Esophagus muscularis mucosa (tissue), 4 donors: ENCODE measurements at regions not wholly inside any gene's neighbourhood (a gene's known extent, or its start where the extent isn't known, plus 50 kb on each side); places are given as distances from the start of the nearest gene placed in this dataset.

Source experiments
- DNase-seq: peaks from one replicate; pipeline ENCODE4 v3.0.0-alpha.2; 2017; ENCODE audit errors: extremely low spot score
- H3K27ac ChIP-seq, 4 donors: fragments of 200-600 bp; sonication (generic); replicated peaks in 1 of 4; 1 replicate in 3 of 4; 2 replicates in 1 of 4; pipeline ENCODE4 v1.5.1; 2016 to 2019; ENCODE audit warnings: mild to moderate bottlenecking in 1 of 4
- H3K27me3 ChIP-seq, 4 donors: fragments of 200-600 bp; sonication (generic); one replicate each; pipeline versions ENCODE4 v1.5.1 to v1.6.0; 2016 to 2019
- H3K36me3 ChIP-seq, 4 donors: fragments of 200-600 bp; sonication (generic); one replicate each; pipeline ENCODE4 v1.5.1; 2016 to 2019
- H3K4me1 ChIP-seq, 4 donors: fragments of 200-600 bp; sonication (generic); one replicate each; pipeline ENCODE4 v1.5.1; 2016 to 2019
- H3K4me3 ChIP-seq, 4 donors: fragments of 200-600 bp; sonication (generic); 1 replicate in 2 of 4; 2 replicates in 2 of 4; pipeline ENCODE4 v1.5.1; 2016 to 2019; ENCODE audit warnings: mild to moderate bottlenecking in 4 of 4, moderate library complexity in 1 of 4
- H3K9me3 ChIP-seq, 4 donors: fragments of 200-600 bp; sonication (generic); 1 replicate in 3 of 4; 2 replicates in 1 of 4; pipeline ENCODE4 v1.5.1; 2016 to 2019
- CTCF ChIP-seq, 3 experiments: fragments of 200-600 bp in 2 of 3; fragments of 450-650 bp in 1 of 3; sonication (generic) in 2 of 3; IDR thresholded peaks; one replicate each; pipeline ENCODE4 v1.5.1; 2017 to 2019; ENCODE audit warnings: antibody characterized with exemption in 3 of 3, mild to moderate bottlenecking in 2 of 3, moderate library complexity in 1 of 3
- EP300 ChIP-seq: sonication (generic); formaldehyde crosslinking; IDR thresholded peaks from one replicate; pipeline ENCODE4 v1.6.1; 2017; ENCODE audit warnings: antibody characterized with exemption
- POLR2A ChIP-seq: fragments of 450-650 bp; IDR thresholded peaks from one replicate; pipeline ENCODE4 v1.6.1; 2017; ENCODE audit warnings: antibody characterized with exemption, moderate library complexity, mild to moderate bottlenecking, low read depth
- POLR2AphosphoS5 ChIP-seq, 2 donors: sonication (generic); formaldehyde crosslinking; IDR thresholded peaks; one replicate each; pipeline ENCODE4 v1.6.1; 2017; ENCODE audit warnings: antibody characterized with exemption in 2 of 2
- WGBS: methylation state at CpG from one replicate; pipeline ENCODE4 v1.1.5; 2018; 5-methylcytosine and 5-hydroxymethylcytosine counted together
- intact Hi-C: fragments of 100-400 bp; cut with DNase I; formaldehyde crosslinking; loops from one replicate; pipeline ENCODE4 v1.15.1; 2023

GRCh38 chr1:106613068-106613467 lies 443.4 kb upstream of the PRMT6 start:
- no peak overlapping the region for H3K27ac ChIP-seq
- intact Hi-C loops, result no loop called here
- no peak for DNase-seq
- H3K4me1 ChIP-seq, result no peaks in the 10 kb centered on the region
- no peak for TF ChIP-seq POLR2AphosphoS5 (IDR thresholded peaks at IDR 0.05)
- no peak for TF ChIP-seq EP300
- TF ChIP-seq CTCF (IDR thresholded peaks at IDR 0.05), result no peak
- TF ChIP-seq POLR2A, result no peak
- H3K27me3 ChIP-seq, result no peaks in the 10 kb centered on the region
- WGBS, result 84% methylated on average over 3 of the region's 3 CpGs
- H3K4me3 ChIP-seq, result no peak overlapping the region
- H3K9me3 ChIP-seq, result no peaks in the 10 kb centered on the region
- H3K36me3 ChIP-seq, result no peaks in the 10 kb centered on the region

GRCh38 chr1:106613861-106614260 lies 442.6 kb upstream of the PRMT6 start:
- no peaks in the 10 kb centered on the region for H3K9me3 ChIP-seq
- intact Hi-C loops, result no loop called here
- H3K27me3 ChIP-seq, result no peaks in the 10 kb centered on the region
- H3K27ac ChIP-seq, result no peak overlapping the region
- H3K4me3 ChIP-seq, result no peak overlapping the region
- H3K36me3 ChIP-seq, result no peaks in the 10 kb centered on the region
- no peak for DNase-seq
- 68% methylated on average over 5 of the region's 5 CpGs for WGBS
- no peaks in the 10 kb centered on the region for H3K4me1 ChIP-seq
- TF ChIP-seq POLR2A (no peak), EP300 (no peak), CTCF (IDR thresholded peaks at IDR 0.05) (no peak), POLR2AphosphoS5 (IDR thresholded peaks at IDR 0.05) (no peak)

GRCh38 chr1:106615473-106615872 lies 441.0 kb upstream of the PRMT6 start:
- 87% methylated on average over 2 of the region's 2 CpGs for WGBS
- no peak for DNase-seq
- no peaks in the 10 kb centered on the region for H3K27me3 ChIP-seq
- intact Hi-C loops, result no loop called here
- no peak overlapping the region for H3K4me3 ChIP-seq
- no peak overlapping the region for H3K27ac ChIP-seq
- no peaks in the 10 kb centered on the region for H3K9me3 ChIP-seq
- TF ChIP-seq POLR2A, result no peak
- H3K36me3 ChIP-seq, result no peaks in the 10 kb centered on the region
- H3K4me1 ChIP-seq, result no peaks in the 10 kb centered on the region

- WGBS, result 90% methylated on average over 6 of the region's 11 CpGs
- Histone ChIP-seq H3K36me3 (no peaks in the 10 kb centered on the region), H3K9me3 (peaks cover 0 to 4% (median 0%) of the 10 kb centered on the region in 4 donors), H3K27me3 (no peaks in the 10 kb centered on the region), H3K4me1 (no peaks in the 10 kb centered on the region), H3K4me3 (no peak overlapping the region), H3K27ac (no peak overlapping the region)
- TF ChIP-seq POLR2A, result no peak
- TF ChIP-seq EP300, result no peak
- no peak for TF ChIP-seq CTCF (IDR thresholded peaks at IDR 0.05)
- no peak for TF ChIP-seq POLR2AphosphoS5 (IDR thresholded peaks at IDR 0.05)
- intact Hi-C loops, result no loop called here
- no peak for DNase-seq
Observed at GRCh38 chr1:106619080-106619826, 437.2 kb upstream of the PRMT6 start.

- TF ChIP-seq POLR2A, result no peak
Observed at GRCh38 chr1:106619827-106620134, 436.7 kb upstream of the PRMT6 start.

GRCh38 chr1:106620521-106620954 lies 435.9 kb upstream of the PRMT6 start:
- intact Hi-C loops, result no loop called here
- Histone ChIP-seq H3K4me1 (no peaks in the 10 kb centered on the region), H3K4me3 (no peak overlapping the region), H3K27ac (no peak overlapping the region), H3K27me3 (no peaks in the 10 kb centered on the region), H3K9me3 (peaks cover 0 to 5% (median 0%) of the 10 kb centered on the region in 4 donors), H3K36me3 (no peaks in the 10 kb centered on the region)
- 62% methylated on average over 7 of the region's 7 CpGs for WGBS
- no peak for TF ChIP-seq EP300
- TF ChIP-seq POLR2AphosphoS5 (IDR thresholded peaks at IDR 0.05), result no peak
- no peak for TF ChIP-seq POLR2A
- TF ChIP-seq CTCF (IDR thresholded peaks at IDR 0.05), result no peak
- DNase-seq, result no peak

More at GRCh38 chr1:106619827-106620134, 436.7 kb upstream of the PRMT6 start:
- Histone ChIP-seq H3K36me3 (no peaks in the 10 kb centered on the region), H3K4me3 (no peak overlapping the region), H3K27ac (no peak overlapping the region), H3K9me3 (peaks cover 0 to 4% (median 0%) of the 10 kb centered on the region in 4 donors), H3K4me1 (no peaks in the 10 kb centered on the region), H3K27me3 (no peaks in the 10 kb centered on the region)
- no peak for DNase-seq
- WGBS, result no CpG with 5 or more reads among the region's 5 CpGs
- intact Hi-C loops, result no loop called here
